OCI-LY1 (cell line): ENCODE measurements at regions not wholly inside any gene's neighbourhood (a gene's known extent, or its start where the extent isn't known, plus 50 kb on each side); places are given as distances from the start of the nearest gene placed in this dataset.

Experiments used
- CTCF ChIP-seq: fragments of 200-600 bp; sonication (generic), shearing (Covaris generic); IDR thresholded peaks from 2 replicates; pipeline ENCODE4 v1.5.1; 2017; ENCODE audit warnings: mild to moderate bottlenecking, antibody characterized with exemption, low read length, moderate library complexity, mixed read lengths
- EZH2 ChIP-seq: fragments of 200-600 bp; sonication (generic), shearing (Covaris generic); IDR thresholded peaks from 2 replicates; pipeline ENCODE4 v1.8.0; 2017; ENCODE audit warnings: borderline replicate concordance, mixed run types, mild to moderate bottlenecking, antibody characterized with exemption, low read length, moderate library complexity, mixed read lengths

- TF ChIP-seq CTCF, result no peak
- no peak for TF ChIP-seq EZH2
These were observed 921.1 kb downstream of the UQCRFS1 start for GRCh38 chr19:28291874-28292273.
